ENCODE measurements at regions not wholly inside any gene's neighbourhood (a gene's known extent, or its start where the extent isn't known, plus 50 kb on each side); places are given as distances from the start of the nearest gene placed in this dataset.

- Histone ChIP-seq H3K4me3 (replicated peaks; ENCODE audit: insufficient read depth, low read length) (no peak overlapping the region), H3K27me3 (ENCODE audit: insufficient read depth, poor library complexity, severe bottlenecking) (no peaks in the 10 kb centered on the region), H3K27ac (replicated peaks) (no peak overlapping the region)
- DNase-seq (ENCODE audit: low read depth in 1 of 2, low spot score in 1 of 2) = no peak
- TF ChIP-seq CTCF (IDR thresholded peaks at IDR 0.05; ENCODE audit: insufficient read depth, low read length) (no peak), GABPA (IDR thresholded peaks at IDR 0.05; ENCODE audit: low read depth) (no peak)
These were observed 94.8 kb upstream of the UXS1 start for GRCh38 chr2:106288873-106289272.

- DNase-seq (ENCODE audit: low read depth in 1 of 2, low spot score in 1 of 2) = no peak
- no peak overlapping the region for H3K27ac ChIP-seq (replicated peaks)
- no peak for TF ChIP-seq GABPA (IDR thresholded peaks at IDR 0.05; ENCODE audit: low read depth)
- no peak for TF ChIP-seq REST (IDR thresholded peaks at IDR 0.05; ENCODE audit: insufficient replicate concordance, low read depth)
- no peak for TF ChIP-seq CTCF (IDR thresholded peaks at IDR 0.05; ENCODE audit: insufficient read depth, low read length)
- no peak for TF ChIP-seq SPI1 (IDR thresholded peaks at IDR 0.05; ENCODE audit: borderline replicate concordance, low read depth)
- TF ChIP-seq POLR2AphosphoS5 (IDR thresholded peaks at IDR 0.05; ENCODE audit: low read depth) = no peak
- no peaks in the 10 kb centered on the region for H3K27me3 ChIP-seq (ENCODE audit: insufficient read depth, poor library complexity, severe bottlenecking)
- H3K4me3 ChIP-seq (replicated peaks; ENCODE audit: insufficient read depth, low read length) = no peak overlapping the region
These were observed 91.2 kb upstream of the UXS1 start for GRCh38 chr2:106285237-106285829.

- Histone ChIP-seq H3K27ac (replicated peaks) (no peak overlapping the region), H3K4me3 (replicated peaks; ENCODE audit: insufficient read depth, low read length) (no peak overlapping the region), H3K27me3 (ENCODE audit: insufficient read depth, poor library complexity, severe bottlenecking) (no peaks in the 10 kb centered on the region)
- DNase-seq (ENCODE audit: low read depth in 1 of 2, low spot score in 1 of 2) = no peak
- no peak for TF ChIP-seq SPI1 (IDR thresholded peaks at IDR 0.05; ENCODE audit: borderline replicate concordance, low read depth)
- TF ChIP-seq POLR2AphosphoS5 (IDR thresholded peaks at IDR 0.05; ENCODE audit: low read depth) = no peak
- no peak for TF ChIP-seq GABPA (IDR thresholded peaks at IDR 0.05; ENCODE audit: low read depth)
- TF ChIP-seq REST (IDR thresholded peaks at IDR 0.05; ENCODE audit: insufficient replicate concordance, low read depth) = no peak
- TF ChIP-seq CTCF (IDR thresholded peaks at IDR 0.05; ENCODE audit: insufficient read depth, low read length) = no peak
These were observed 90.6 kb upstream of the UXS1 start for GRCh38 chr2:106284691-106285202.

- Histone ChIP-seq H3K27me3 (ENCODE audit: insufficient read depth, poor library complexity, severe bottlenecking) (no peaks in the 10 kb centered on the region), H3K4me3 (replicated peaks; ENCODE audit: insufficient read depth, low read length) (no peak overlapping the region), H3K27ac (replicated peaks) (no peak overlapping the region)
- TF ChIP-seq SPI1 (IDR thresholded peaks at IDR 0.05; ENCODE audit: borderline replicate concordance, low read depth) (no peak), REST (IDR thresholded peaks at IDR 0.05; ENCODE audit: insufficient replicate concordance, low read depth) (no peak), GABPA (IDR thresholded peaks at IDR 0.05; ENCODE audit: low read depth) (no peak), CTCF (IDR thresholded peaks at IDR 0.05; ENCODE audit: insufficient read depth, low read length) (no peak), POLR2AphosphoS5 (IDR thresholded peaks at IDR 0.05; ENCODE audit: low read depth) (no peak)
- no peak for DNase-seq (ENCODE audit: low read depth in 1 of 2, low spot score in 1 of 2)
These were observed 90.2 kb upstream of the UXS1 start for GRCh38 chr2:106284255-106284654.
